ENCODE measurements at regions not wholly inside any gene's neighbourhood (a gene's known extent, or its start where the extent isn't known, plus 50 kb on each side); places are given as distances from the start of the nearest gene placed in this dataset.
"Not testable (repeated sequence)": the region's sequence is repeated elsewhere in the genome, so short reads cannot be mapped to it uniquely, and the experiment has no call there.

- FAIRE-seq (no peak), DNase-seq (ENCODE audit: insufficient read length, low spot score) (no peak)
These were observed 194.0 kb downstream of the FAM181B start for GRCh38 chr11:82539669-82540068.

GRCh38 chr11:82536706-82537105, 197.0 kb downstream of the FAM181B start:
- DNase-seq (ENCODE audit: insufficient read length, low spot score) (no peak), FAIRE-seq (no peak)

GRCh38 chr11:82533628-82534327, 199.9 kb downstream of the FAM181B start:
- DNase-seq (ENCODE audit: insufficient read length, low spot score), result no peak

GRCh38 chr11:82529936-82530335, 203.7 kb downstream of the FAM181B start:
- FAIRE-seq (no peak), DNase-seq (ENCODE audit: insufficient read length, low spot score) (no peak)

More at GRCh38 chr11:82533628-82534327, 199.9 kb downstream of the FAM181B start:
- FAIRE-seq, result no peak

- FAIRE-seq (no peak), DNase-seq (ENCODE audit: insufficient read length, low spot score) (no peak)
These were observed 206.5 kb downstream of the FAM181B start for GRCh38 chr11:82527081-82527584.

GRCh38 chr11:82523141-82523540, 210.5 kb downstream of the FAM181B start:
- no peak for DNase-seq (ENCODE audit: insufficient read length, low spot score)
- no peak for FAIRE-seq

GRCh38 chr11:82521427-82521826, 212.2 kb downstream of the FAM181B start:
- DNase-seq (ENCODE audit: insufficient read length, low spot score), result no peak
- no peak for FAIRE-seq

- FAIRE-seq (no peak), DNase-seq (ENCODE audit: insufficient read length, low spot score) (no peak)
These were observed 226.4 kb downstream of the FAM181B start for GRCh38 chr11:82507288-82507687.

- FAIRE-seq (no peak), DNase-seq (ENCODE audit: insufficient read length, low spot score) (no peak)
These were observed 228.3 kb downstream of the FAM181B start for GRCh38 chr11:82505379-82505778.

- not testable (repeated sequence) for FAIRE-seq; DNase-seq (ENCODE audit: insufficient read length, low spot score)
These were observed 232.5 kb downstream of the FAM181B start for GRCh38 chr11:82501174-82501573.

GRCh38 chr11:82494988-82495432, 238.7 kb downstream of the FAM181B start:
- FAIRE-seq, result no peak
- no peak for DNase-seq (ENCODE audit: insufficient read length, low spot score)

- no peak for DNase-seq (ENCODE audit: insufficient read length, low spot score)
These were observed 258.8 kb downstream of the FAM181B start for GRCh38 chr11:82474876-82475275.

GRCh38 chr11:82465481-82465880, 268.2 kb downstream of the FAM181B start:
- no peak for FAIRE-seq
- DNase-seq (ENCODE audit: insufficient read length, low spot score), result no peak

More at GRCh38 chr11:82474876-82475275, 258.8 kb downstream of the FAM181B start:
- FAIRE-seq, result no peak

- FAIRE-seq (no peak), DNase-seq (ENCODE audit: insufficient read length, low spot score) (no peak)
These were observed 270.9 kb downstream of the FAM181B start for GRCh38 chr11:82462608-82463242.

- DNase-seq (ENCODE audit: insufficient read length, low spot score), result no peak
- FAIRE-seq, result no peak
These were observed 274.9 kb downstream of the FAM181B start for GRCh38 chr11:82458761-82459160.

GRCh38 chr11:82458147-82458546, 275.5 kb downstream of the FAM181B start:
- DNase-seq (ENCODE audit: insufficient read length, low spot score) (no peak), FAIRE-seq (no peak)

GRCh38 chr11:82450996-82451395, 282.7 kb downstream of the FAM181B start:
- no peak for DNase-seq (ENCODE audit: insufficient read length, low spot score)
- no peak for FAIRE-seq

GRCh38 chr11:82406611-82407010, 327.1 kb downstream of the FAM181B start:
- no peak for DNase-seq (ENCODE audit: insufficient read length, low spot score)
- FAIRE-seq, result no peak

- no peak for DNase-seq (ENCODE audit: insufficient read length, low spot score)
- FAIRE-seq, result no peak
These were observed 328.2 kb downstream of the FAM181B start for GRCh38 chr11:82405421-82405820.

GRCh38 chr11:82404981-82405380, 328.7 kb downstream of the FAM181B start:
- no peak for DNase-seq (ENCODE audit: insufficient read length, low spot score)
- FAIRE-seq, result no peak

GRCh38 chr11:82403640-82404305, 329.9 kb downstream of the FAM181B start:
- no peak for FAIRE-seq
- DNase-seq (ENCODE audit: insufficient read length, low spot score), result no peak
